ENCODE measurements at regions not wholly inside any gene's neighbourhood (a gene's known extent, or its start where the extent isn't known, plus 50 kb on each side); places are given as distances from the start of the nearest gene placed in this dataset.

DNA sequence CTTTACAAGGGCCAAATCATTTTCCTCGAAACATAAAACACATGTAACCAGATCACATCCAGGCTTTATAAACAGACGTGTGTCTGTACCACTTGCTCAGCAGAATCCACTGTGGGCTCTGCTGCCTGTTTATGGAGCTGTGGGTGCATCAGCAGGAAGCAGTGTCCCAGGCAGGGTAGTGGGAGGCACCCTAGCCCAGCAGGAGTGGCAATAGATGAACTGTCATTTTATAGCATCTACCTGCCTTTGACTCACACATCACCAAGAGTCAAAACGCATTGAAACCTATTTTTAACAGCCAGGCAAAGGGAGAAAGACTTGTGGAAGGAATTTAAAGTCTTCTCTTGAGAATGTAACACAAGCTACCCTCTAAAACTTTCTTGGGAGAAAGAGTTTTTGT lies 169.1 kb upstream of the TENM3 start:
- peaks cover 0 to 8% (median 0%) of the 10 kb centered on the region in 7 donors for H3K27me3 ChIP-seq
- WGBS, 2 donors, result 68 to 74% methylated on average over 3 of the region's 3 CpGs
- H3K36me3 ChIP-seq, result no peaks in the 10 kb centered on the region

DNA sequence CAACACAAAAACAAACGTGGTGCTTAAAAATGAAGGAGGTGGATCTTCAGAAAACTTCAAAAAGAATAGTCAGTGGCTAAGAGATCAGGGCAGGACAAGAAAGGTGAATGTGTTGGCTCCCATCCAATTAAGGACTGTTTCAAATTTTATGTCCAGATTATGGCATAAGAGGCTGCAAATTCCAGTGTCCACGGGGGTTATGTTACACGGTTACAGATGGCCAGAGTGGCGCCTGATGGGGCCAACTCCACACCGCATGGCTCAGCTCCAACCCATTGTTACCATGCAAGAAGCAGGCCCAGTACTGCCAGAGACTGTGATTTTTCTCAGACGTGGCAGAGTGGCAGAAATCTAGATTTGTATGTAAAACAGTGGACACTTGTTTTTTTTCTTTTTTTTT lies 168.4 kb upstream of the TENM3 start:
- Histone ChIP-seq H3K4me1 (no peaks in the 10 kb centered on the region), H3K9me3 (peaks cover 0 to 15% (median 0%) of the 10 kb centered on the region in 11 donors), H3K27ac (no peak overlapping the region), H3K36me3 (no peaks in the 10 kb centered on the region), H3K27me3 (peaks cover 0 to 2% (median 0%) of the 10 kb centered on the region in 7 donors), H3K4me3 (no peak overlapping the region)
- no peak for ATAC-seq
- TF ChIP-seq, protein P1, sequence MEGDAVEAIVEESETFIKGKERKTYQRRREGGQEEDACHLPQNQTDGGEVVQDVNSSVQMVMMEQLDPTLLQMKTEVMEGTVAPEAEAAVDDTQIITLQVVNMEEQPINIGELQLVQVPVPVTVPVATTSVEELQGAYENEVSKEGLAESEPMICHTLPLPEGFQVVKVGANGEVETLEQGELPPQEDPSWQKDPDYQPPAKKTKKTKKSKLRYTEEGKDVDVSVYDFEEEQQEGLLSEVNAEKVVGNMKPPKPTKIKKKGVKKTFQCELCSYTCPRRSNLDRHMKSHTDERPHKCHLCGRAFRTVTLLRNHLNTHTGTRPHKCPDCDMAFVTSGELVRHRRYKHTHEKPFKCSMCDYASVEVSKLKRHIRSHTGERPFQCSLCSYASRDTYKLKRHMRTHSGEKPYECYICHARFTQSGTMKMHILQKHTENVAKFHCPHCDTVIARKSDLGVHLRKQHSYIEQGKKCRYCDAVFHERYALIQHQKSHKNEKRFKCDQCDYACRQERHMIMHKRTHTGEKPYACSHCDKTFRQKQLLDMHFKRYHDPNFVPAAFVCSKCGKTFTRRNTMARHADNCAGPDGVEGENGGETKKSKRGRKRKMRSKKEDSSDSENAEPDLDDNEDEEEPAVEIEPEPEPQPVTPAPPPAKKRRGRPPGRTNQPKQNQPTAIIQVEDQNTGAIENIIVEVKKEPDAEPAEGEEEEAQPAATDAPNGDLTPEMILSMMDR (IDR thresholded peaks at IDR 0.05), result no peak
- no peak for DNase-seq
- 65 to 67% methylated on average over 6 of the region's 6 CpGs for WGBS, 2 donors
- intact Hi-C loops (cut with DNase I), result no loop called here

More for the DNA sequence above, 169.1 kb upstream of the TENM3 start:
- no peaks in the 10 kb centered on the region for H3K4me1 ChIP-seq
- intact Hi-C loops (cut with DNase I), result no loop called here
- TF ChIP-seq, protein P1 (IDR thresholded peaks at IDR 0.05), result no peak
- peaks cover 0 to 15% (median 0%) of the 10 kb centered on the region in 11 donors for H3K9me3 ChIP-seq
- DNase-seq (no peak), ATAC-seq (no peak)
- no peak overlapping the region for H3K4me3 ChIP-seq
- H3K27ac ChIP-seq, result no peak overlapping the region

- H3K27me3 ChIP-seq, result no peaks in the 10 kb centered on the region
- TF ChIP-seq, protein P1 (IDR thresholded peaks at IDR 0.05), result no peak
- no peak overlapping the region for H3K27ac ChIP-seq
- H3K4me1 ChIP-seq, result no peaks in the 10 kb centered on the region
- intact Hi-C loops (cut with DNase I), result no loop called here
- H3K36me3 ChIP-seq, result no peaks in the 10 kb centered on the region
- ATAC-seq (no peak), DNase-seq (no peak)
- no peak overlapping the region for H3K4me3 ChIP-seq
- peaks cover 0 to 4% (median 0%) of the 10 kb centered on the region in 11 donors for H3K9me3 ChIP-seq
Measured at GRCh38 chr4:182082910-182083309, 160.3 kb upstream of the TENM3 start.

DNA sequence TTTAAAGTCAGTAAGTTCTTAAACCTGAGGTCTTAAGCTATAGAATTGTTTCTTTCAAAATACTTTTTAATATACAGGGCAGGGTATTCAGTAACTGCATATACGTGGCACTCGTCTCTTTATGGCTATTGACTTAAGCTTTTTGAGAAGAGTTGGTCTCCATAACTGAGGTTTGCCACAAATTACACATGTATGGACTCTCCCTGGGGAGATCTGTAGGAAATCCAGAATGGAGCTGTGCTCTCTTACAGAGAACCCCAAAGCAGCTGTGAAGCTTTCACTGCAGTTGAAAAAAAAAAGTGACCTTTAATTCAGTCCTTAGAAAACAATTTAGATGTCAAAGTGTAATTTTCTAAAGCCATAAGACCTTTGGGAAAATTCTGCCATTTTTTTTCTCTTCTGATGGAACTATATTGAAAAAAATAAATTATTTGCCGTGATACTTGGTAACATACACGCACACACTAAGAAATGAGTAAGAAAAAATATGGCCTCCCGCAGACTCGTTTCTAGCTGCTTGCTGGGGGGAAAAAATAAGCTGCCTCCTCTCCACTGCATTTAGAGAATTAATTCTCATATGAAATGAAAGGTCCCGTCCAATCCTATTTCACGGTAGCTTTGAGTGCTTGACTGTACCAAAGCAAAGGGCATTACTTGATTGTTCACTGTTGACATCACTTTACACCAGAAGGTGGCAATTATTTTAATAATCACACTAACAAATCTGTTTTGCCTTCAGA lies 159.4 kb upstream of the TENM3 start:
- H3K4me1 ChIP-seq, result no peaks in the 10 kb centered on the region
- no peak for ATAC-seq
- no peaks in the 10 kb centered on the region for H3K36me3 ChIP-seq
- H3K4me3 ChIP-seq, result no peak overlapping the region
- 89 to 91% methylated on average over 8 of the region's 8 CpGs for WGBS, 2 donors
- intact Hi-C loops (cut with DNase I), result no loop called here
- no peaks in the 10 kb centered on the region for H3K27me3 ChIP-seq
- TF ChIP-seq, protein P1 (IDR thresholded peaks at IDR 0.05), result no peak
- H3K27ac ChIP-seq, result no peak overlapping the region
- peaks cover 0 to 4% (median 0%) of the 10 kb centered on the region in 11 donors for H3K9me3 ChIP-seq
- no peak for DNase-seq
